IMR-90 (cell line): ENCODE measurements at regions not wholly inside any gene's neighbourhood (a gene's known extent, or its start where the extent isn't known, plus 50 kb on each side); places are given as distances from the start of the nearest gene placed in this dataset.
A peak's percentile ranks its signal among the peaks of the same experiment; 100 is the strongest.

Experiments
- ATAC-seq: fragments of 200-7000 bp; cut with Tn5 transposase; 2 replicates; pipeline ENCODE4 v1.9.1; 2020; ENCODE audit warnings: low read depth, mild to moderate bottlenecking, moderate library complexity
- BruUV-seq: library from RNA; stranded (reverse); fragments of 400-500 nt; replicated peaks from 2 replicates; lab custom pipeline; 2021; lab: Mats Ljungman, UMichigan
- CTCF ChIA-PET: fragments of 300-600 bp; formaldehyde crosslinking; extraction: SDS; loops from one replicate; lab custom pipeline; 2021; ENCODE audit warnings: antibody characterized with exemption; lab: Yijun Ruan, JAX
- POLR2A ChIA-PET: fragments of 300-600 bp; sonication (Branson Sonifier 250); formaldehyde crosslinking; loops from one replicate; lab custom pipeline; 2022; ENCODE audit warnings: antibody characterized with exemption; ENCODE audit not compliant: unreplicated experiment; lab: Charles Lee
- DNase-seq: peaks from one replicate; pipeline ENCODE4 v3.0.0; 2013
- H2AFZ ChIP-seq: replicated peaks from 2 replicates; pipeline ENCODE3; 2013; ENCODE audit warnings: low read length, mild to moderate bottlenecking; ENCODE audit not compliant: poor library complexity
- H2AK5ac ChIP-seq: 2 replicates; pipeline ENCODE4 v1.6.1; 2013; ENCODE audit warnings: low read depth, low read length, inconsistent platforms
- H2AK9ac ChIP-seq: replicated peaks from 2 replicates; pipeline ENCODE3; 2013; ENCODE audit warnings: mild to moderate bottlenecking, low read depth, low read length, moderate library complexity; ENCODE audit not compliant: poor library complexity
- H2BK120ac ChIP-seq: 2 replicates; pipeline ENCODE4 v1.6.1; 2013; ENCODE audit warnings: low read depth, low read length, inconsistent platforms
- H2BK15ac ChIP-seq: 3 replicates; pipeline ENCODE4 v1.6.1; 2013; ENCODE audit warnings: low read depth, low read length, inconsistent platforms
- H2BK20ac ChIP-seq: 2 replicates; pipeline ENCODE4 v1.6.1; 2013; ENCODE audit warnings: low read depth, mild to moderate bottlenecking, inconsistent platforms, low read length, moderate library complexity
- H2BK5ac ChIP-seq: 2 replicates; pipeline ENCODE4 v1.6.1; 2013; ENCODE audit warnings: mild to moderate bottlenecking, low read depth, low read length, inconsistent platforms; ENCODE audit not compliant: poor library complexity, severe bottlenecking
- H3K14ac ChIP-seq: replicated peaks from 2 replicates; pipeline ENCODE4 v1.6.1; 2013; ENCODE audit warnings: low read depth, low read length, inconsistent platforms
- H3K18ac ChIP-seq: 2 replicates; pipeline ENCODE4 v1.6.1; 2013; ENCODE audit warnings: low read depth, low read length, control low read depth
- H3K23ac ChIP-seq: 2 replicates; pipeline ENCODE4 v1.6.1; 2013; ENCODE audit warnings: low read depth, low read length, inconsistent platforms
- H3K27ac ChIP-seq: 2 replicates; pipeline ENCODE4 v1.5.1; 2013; ENCODE audit warnings: mild to moderate bottlenecking, control low read depth, low read length; ENCODE audit not compliant: insufficient read depth
- H3K27me3 ChIP-seq: 2 replicates; pipeline ENCODE4 v1.6.1; 2013; ENCODE audit warnings: low read length; ENCODE audit not compliant: control insufficient read depth, insufficient read depth
- H3K36me3 ChIP-seq: 2 replicates; pipeline ENCODE4 v1.6.1; 2013; ENCODE audit warnings: low read length, mixed read lengths; ENCODE audit not compliant: control insufficient read depth, insufficient read depth
- H3K4ac ChIP-seq: 2 replicates; pipeline ENCODE4 v1.6.1; 2013; ENCODE audit warnings: low read depth, low read length, inconsistent platforms
- H3K4me1 ChIP-seq: 2 replicates; pipeline ENCODE4 v1.6.1; 2013; ENCODE audit warnings: low read length, mixed read lengths; ENCODE audit not compliant: control insufficient read depth, insufficient read depth
- H3K4me2 ChIP-seq: 2 replicates; pipeline ENCODE4 v1.6.1; 2013; ENCODE audit warnings: low read depth, mild to moderate bottlenecking, control low read depth, low read length, moderate library complexity
- H3K4me3 ChIP-seq: 2 replicates; pipeline ENCODE4 v1.5.1; 2013; ENCODE audit warnings: low read depth, mild to moderate bottlenecking, control low read depth, low read length, moderate library complexity; ENCODE audit not compliant: insufficient read depth
- H3K56ac ChIP-seq: 2 replicates; pipeline ENCODE4 v1.6.1; 2013; ENCODE audit warnings: low read length, inconsistent platforms; ENCODE audit not compliant: insufficient read depth; ENCODE audit errors: extremely low read depth
- H3K79me1 ChIP-seq, 2 experiments: 2 replicates each; pipeline ENCODE4 v1.6.1; 2013; ENCODE audit warnings: low read length in 2 of 2, inconsistent platforms in 1 of 2, low read depth in 1 of 2
- H3K9ac ChIP-seq: 2 replicates; pipeline ENCODE4 v1.6.1; 2013; ENCODE audit warnings: low read depth, low read length, control low read depth
- H3K9me1 ChIP-seq: 2 replicates; pipeline ENCODE4 v1.6.1; 2013; ENCODE audit warnings: low read length, inconsistent platforms; ENCODE audit not compliant: insufficient read depth
- H3K9me3 ChIP-seq: 2 replicates; pipeline ENCODE4 v1.6.1; 2013; ENCODE audit warnings: low read length; ENCODE audit not compliant: control insufficient read depth, insufficient read depth
- H4K20me1 ChIP-seq: 2 replicates; pipeline ENCODE4 v1.6.1; 2013; ENCODE audit warnings: low read length, inconsistent platforms; ENCODE audit not compliant: insufficient read depth
- H4K5ac ChIP-seq: 2 replicates; pipeline ENCODE4 v1.6.1; 2013; ENCODE audit warnings: mild to moderate bottlenecking, low read depth, low read length, control low read depth
- H4K8ac ChIP-seq, 2 experiments: 2 replicates each; pipeline ENCODE4 v1.6.1; 2013; ENCODE audit warnings: low read depth in 2 of 2, low read length in 2 of 2, control low read depth in 1 of 2, inconsistent platforms in 1 of 2
- H4K91ac ChIP-seq: 2 replicates; pipeline ENCODE4 v1.6.1; 2013; ENCODE audit warnings: low read depth, low read length, inconsistent platforms; ENCODE audit not compliant: insufficient read depth
- BHLHE40 ChIP-seq: fragments of 150-350 bp; IDR thresholded peaks from 2 replicates; pipeline ENCODE4 v1.6.1; 2016; ENCODE audit warnings: mild to moderate bottlenecking, low read depth, low read length
- CEBPB ChIP-seq: IDR thresholded peaks from 2 replicates; pipeline ENCODE4 v1.6.1; 2012; ENCODE audit warnings: low read depth, low read length, improper control_type of control experiment
- FOS ChIP-seq: fragments of 150-350 bp; IDR thresholded peaks from 2 replicates; pipeline ENCODE4 v1.6.1; 2016; ENCODE audit warnings: low read depth, low read length
- MAFK ChIP-seq: IDR thresholded peaks from 2 replicates; pipeline ENCODE4 v1.6.1; 2012; ENCODE audit warnings: low read depth, low read length, improper control_type of control experiment
- WGBS, 2 experiments: methylation state at CpG; one replicate each; pipeline versions ENCODE4 v1.1.5 to v1.1.7; 2013; ENCODE audit warnings: missing lambda C conversion rate in 2 of 2; ENCODE audit not compliant: insufficient read length in 1 of 2; ENCODE audit errors: extremely low coverage in 2 of 2; 5-methylcytosine and 5-hydroxymethylcytosine counted together
- dilution Hi-C: fragments of 300-500 bp; cut with HindIII; formaldehyde crosslinking; loops from one replicate; pipeline ENCODE4 v1.14.3; 2018; ENCODE audit warnings: low sequenced_read_pairs; ENCODE audit not compliant: unreplicated experiment
- in situ Hi-C: fragments of 300-500 bp; cut with MboI; formaldehyde crosslinking; loops from 3 replicates; pipeline ENCODE4 v1.14.3; 2019; ENCODE audit warnings: low sequenced_read_pairs, inconsistent platforms, mixed read lengths
- intact Hi-C: fragments of 100-400 bp; cut with micrococcal nuclease; formaldehyde crosslinking; loops from 2 replicates; pipeline ENCODE4 v1.10.0; 2022
- TF ChIP-seq, protein P1 (sequence below): fragments of 150-350 bp; IDR thresholded peaks from 2 replicates; pipeline ENCODE4 v1.6.1; 2016; ENCODE audit warnings: low read depth, mild to moderate bottlenecking, low read length, moderate library complexity, borderline replicate concordance

DNA sequence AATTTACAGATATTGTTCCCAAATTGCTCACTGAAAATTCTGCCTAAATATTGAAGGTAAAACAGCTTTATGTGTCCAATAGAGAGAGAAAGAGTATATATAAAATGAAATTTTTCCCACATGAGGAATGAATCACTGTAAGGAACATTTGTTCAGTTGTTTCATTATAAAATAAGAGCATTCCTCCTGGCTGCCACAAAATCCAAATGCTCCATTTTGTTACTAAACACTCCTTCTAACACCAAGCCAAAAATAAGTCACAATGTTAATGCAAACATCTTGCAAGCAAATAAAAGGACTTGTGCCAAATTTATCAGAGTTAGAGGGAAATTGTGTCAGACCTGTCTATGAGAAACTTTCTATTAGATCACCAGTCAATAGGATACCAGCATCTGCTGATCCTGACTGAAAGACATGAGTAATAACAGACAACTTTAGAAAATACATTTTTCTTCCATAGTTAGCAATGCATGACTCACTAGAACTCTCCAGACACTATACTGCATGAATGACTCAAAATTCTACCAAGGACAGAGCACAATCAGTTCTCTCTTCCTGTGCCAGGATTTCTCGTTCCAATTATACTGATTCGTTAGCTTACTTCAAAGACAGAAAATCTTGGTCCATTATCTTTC lies 83.5 kb upstream of the FNDC3A start:
- Histone ChIP-seq H2BK20ac (no peak overlapping the region), H3K4me1 (peaks cover 3% of the 10 kb centered on the region; the same call in 1 of the 2 replicates), H2BK120ac (no peak overlapping the region), H3K18ac (no peak overlapping the region), H3K4me3 (no peak overlapping the region), H3K9me1 (no peaks in the 10 kb centered on the region), H3K9ac (no peak overlapping the region), H3K36me3 (no peaks in the 10 kb centered on the region), H3K4ac (no peak overlapping the region), H3K27ac (no peak overlapping the region), H2AK9ac (no peak overlapping the region), H3K9me3 (no peaks in the 10 kb centered on the region), H3K14ac (no peak overlapping the region), H2AFZ (no peak overlapping the region), H3K27me3 (no peaks in the 10 kb centered on the region), H4K91ac (no peak overlapping the region), H3K79me1 (no peaks in the 10 kb centered on the region), H2BK5ac (peak overlapping the region; percentile 4), H3K56ac (no peak overlapping the region), H3K23ac (no peak overlapping the region), H2BK15ac (no peak overlapping the region), H2AK5ac (no peak overlapping the region), H3K4me2 (peak overlapping the region; percentile 21; the same call in 1 of the 2 replicates), H4K8ac (no peak overlapping the region), H4K20me1 (no peaks in the 10 kb centered on the region), H4K5ac (no peak overlapping the region)
- WGBS, 2 experiments: no CpG with 5 or more reads among the region's 2 CpGs
- ATAC-seq (peak; percentile 91), DNase-seq (peak; percentile 92)
- ChIA-PET CTCF (no interaction called here), POLR2A (no interaction called here)
- intact Hi-C loops (no loop called here), dilution Hi-C loops (no loop called here), in situ Hi-C loops (no loop called here)
- TF ChIP-seq FOS (peak; percentile 88), CEBPB (peak; percentile 38; the same call in 1 of the 2 replicates), MAFK (peak; percentile 21; the same call in 1 of the 2 replicates), BHLHE40 (peak; percentile 43; the same call in 1 of the 2 replicates)
- TF ChIP-seq, protein P1, sequence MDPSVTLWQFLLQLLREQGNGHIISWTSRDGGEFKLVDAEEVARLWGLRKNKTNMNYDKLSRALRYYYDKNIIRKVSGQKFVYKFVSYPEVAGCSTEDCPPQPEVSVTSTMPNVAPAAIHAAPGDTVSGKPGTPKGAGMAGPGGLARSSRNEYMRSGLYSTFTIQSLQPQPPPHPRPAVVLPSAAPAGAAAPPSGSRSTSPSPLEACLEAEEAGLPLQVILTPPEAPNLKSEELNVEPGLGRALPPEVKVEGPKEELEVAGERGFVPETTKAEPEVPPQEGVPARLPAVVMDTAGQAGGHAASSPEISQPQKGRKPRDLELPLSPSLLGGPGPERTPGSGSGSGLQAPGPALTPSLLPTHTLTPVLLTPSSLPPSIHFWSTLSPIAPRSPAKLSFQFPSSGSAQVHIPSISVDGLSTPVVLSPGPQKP: no peak
- BruUV-seq: no TSS peak
